SJSA1 (cell line): ENCODE measurements at regions not wholly inside any gene's neighbourhood (a gene's known extent, or its start where the extent isn't known, plus 50 kb on each side); places are given as distances from the start of the nearest gene placed in this dataset.
"Not testable (repeated sequence)": the region's sequence is repeated elsewhere in the genome, so short reads cannot be mapped to it uniquely, and the experiment has no call there.

Experiments
- DNase-seq, 2 experiments: peaks; one replicate each; pipeline ENCODE4 v3.0.0-alpha.2; 2015 to 2020; ENCODE audit warnings: low spot score in 2 of 2, low read depth in 1 of 2
- H3K27ac ChIP-seq: fragments of 250-450 bp; sonication (Bioruptor Pico); 2 replicates; pipeline ENCODE4 v1.5.1; 2020; ENCODE audit warnings: mild to moderate bottlenecking, moderate library complexity
- H3K27me3 ChIP-seq: fragments of 250-450 bp; sonication (Bioruptor Pico); replicated peaks from 2 replicates; pipeline ENCODE4 v1.5.1; 2020; ENCODE audit warnings: mild to moderate bottlenecking, moderate library complexity
- H3K36me3 ChIP-seq: fragments of 250-450 bp; sonication (Bioruptor Pico); 2 replicates; pipeline ENCODE4 v1.5.1; 2020; ENCODE audit warnings: mild to moderate bottlenecking
- H3K4me1 ChIP-seq: fragments of 250-450 bp; sonication (Bioruptor Pico); replicated peaks from 2 replicates; pipeline ENCODE4 v1.6.1; 2021; ENCODE audit warnings: mild to moderate bottlenecking
- H3K4me3 ChIP-seq: fragments of 250-450 bp; sonication (Bioruptor Pico); 2 replicates; pipeline ENCODE4 v1.5.1; 2020; ENCODE audit warnings: mild to moderate bottlenecking
- H3K9me3 ChIP-seq: fragments of 250-450 bp; sonication (Bioruptor Pico); replicated peaks from 2 replicates; pipeline ENCODE4 v1.5.1; 2020; ENCODE audit warnings: mild to moderate bottlenecking

GRCh38 chr14:71343724-71344123 lies 436.5 kb downstream of the PCNX1 start:
- no peaks in the 10 kb centered on the region for H3K9me3 ChIP-seq
- no peaks in the 10 kb centered on the region for H3K27me3 ChIP-seq
- H3K27ac ChIP-seq = no peak overlapping the region
- H3K4me3 ChIP-seq = no peak overlapping the region
- no peaks in the 10 kb centered on the region for H3K36me3 ChIP-seq
- H3K4me1 ChIP-seq = no peaks in the 10 kb centered on the region
- DNase-seq = no peak

- Histone ChIP-seq H3K9me3 (no peaks in the 10 kb centered on the region), H3K4me3 (no peak overlapping the region), H3K36me3 (no peaks in the 10 kb centered on the region), H3K4me1 (no peaks in the 10 kb centered on the region), H3K27me3 (no peaks in the 10 kb centered on the region), H3K27ac (no peak overlapping the region)
- DNase-seq = no peak
These were observed 437.2 kb downstream of the PCNX1 start for GRCh38 chr14:71344506-71344905.

GRCh38 chr14:71346685-71347084 lies 439.4 kb downstream of the PCNX1 start:
- Histone ChIP-seq H3K4me3 (no peak overlapping the region), H3K9me3 (no peaks in the 10 kb centered on the region), H3K27ac (no peak overlapping the region), H3K36me3 (no peaks in the 10 kb centered on the region), H3K27me3 (no peaks in the 10 kb centered on the region), H3K4me1 (no peaks in the 10 kb centered on the region)
- DNase-seq = no peak

GRCh38 chr14:71348394-71348793 lies 441.1 kb downstream of the PCNX1 start:
- Histone ChIP-seq H3K9me3 (no peaks in the 10 kb centered on the region), H3K4me3 (no peak overlapping the region), H3K27me3 (no peaks in the 10 kb centered on the region), H3K4me1 (no peaks in the 10 kb centered on the region), H3K36me3 (no peaks in the 10 kb centered on the region), H3K27ac (no peak overlapping the region)
- no peak for DNase-seq

GRCh38 chr14:71348817-71349216 lies 441.6 kb downstream of the PCNX1 start:
- H3K4me1 ChIP-seq = no peaks in the 10 kb centered on the region
- H3K9me3 ChIP-seq = no peaks in the 10 kb centered on the region
- no peak overlapping the region for H3K27ac ChIP-seq
- DNase-seq = no peak
- no peaks in the 10 kb centered on the region for H3K27me3 ChIP-seq
- H3K4me3 ChIP-seq = no peak overlapping the region
- no peaks in the 10 kb centered on the region for H3K36me3 ChIP-seq

- no peak for DNase-seq
- no peaks in the 10 kb centered on the region for H3K36me3 ChIP-seq
- H3K27me3 ChIP-seq = no peaks in the 10 kb centered on the region
- H3K4me3 ChIP-seq = no peak overlapping the region
- H3K27ac ChIP-seq = no peak overlapping the region
- peaks cover 18% of the 10 kb centered on the region for H3K4me1 ChIP-seq
- no peaks in the 10 kb centered on the region for H3K9me3 ChIP-seq
These were observed 446.9 kb downstream of the PCNX1 start for GRCh38 chr14:71354142-71354541.

GRCh38 chr14:71354801-71355200 lies 447.5 kb downstream of the PCNX1 start:
- H3K27ac ChIP-seq = no peak overlapping the region
- no peaks in the 10 kb centered on the region for H3K9me3 ChIP-seq

GRCh38 chr14:71355324-71356201 lies 448.3 kb downstream of the PCNX1 start:
- Histone ChIP-seq H3K27ac (no peak overlapping the region), H3K36me3 (no peaks in the 10 kb centered on the region), H3K9me3 (no peaks in the 10 kb centered on the region), H3K27me3 (no peaks in the 10 kb centered on the region), H3K4me1 (peaks cover 18% of the 10 kb centered on the region), H3K4me3 (no peak overlapping the region)
- DNase-seq = no peak

More at GRCh38 chr14:71354801-71355200, 447.5 kb downstream of the PCNX1 start:
- no peak for DNase-seq
- no peaks in the 10 kb centered on the region for H3K36me3 ChIP-seq
- H3K27me3 ChIP-seq = no peaks in the 10 kb centered on the region
- H3K4me1 ChIP-seq = peaks cover 18% of the 10 kb centered on the region
- no peak overlapping the region for H3K4me3 ChIP-seq

GRCh38 chr14:71358209-71358931 lies 451.1 kb downstream of the PCNX1 start:
- no peak for DNase-seq
- Histone ChIP-seq H3K4me1 (peaks cover 24% of the 10 kb centered on the region), H3K27me3 (no peaks in the 10 kb centered on the region), H3K9me3 (no peaks in the 10 kb centered on the region), H3K4me3 (no peak overlapping the region), H3K36me3 (no peaks in the 10 kb centered on the region), H3K27ac (no peak overlapping the region)

- H3K9me3 ChIP-seq, H3K36me3 ChIP-seq, DNase-seq, H3K27ac ChIP-seq, H3K27me3 ChIP-seq, H3K4me3 ChIP-seq: not testable (repeated sequence)
- peaks cover 31% of the 10 kb centered on the region for H3K4me1 ChIP-seq
These were observed 451.7 kb downstream of the PCNX1 start for GRCh38 chr14:71358932-71359421.

- H3K27ac ChIP-seq = no peak overlapping the region
- H3K27me3 ChIP-seq = no peaks in the 10 kb centered on the region
- no peak for DNase-seq
- H3K4me1 ChIP-seq = peaks cover 35% of the 10 kb centered on the region
- no peaks in the 10 kb centered on the region for H3K9me3 ChIP-seq
- no peaks in the 10 kb centered on the region for H3K36me3 ChIP-seq
- H3K4me3 ChIP-seq = no peak overlapping the region
These were observed 452.6 kb downstream of the PCNX1 start for GRCh38 chr14:71359823-71360222.

- Histone ChIP-seq H3K4me3 (no peak overlapping the region), H3K4me1 (peaks cover 35% of the 10 kb centered on the region), H3K27me3 (no peaks in the 10 kb centered on the region), H3K27ac (no peak overlapping the region), H3K36me3 (no peaks in the 10 kb centered on the region), H3K9me3 (no peaks in the 10 kb centered on the region)
- DNase-seq = no peak
These were observed 454.1 kb downstream of the PCNX1 start for GRCh38 chr14:71361336-71361735.

- DNase-seq = no peak
- Histone ChIP-seq H3K9me3 (no peaks in the 10 kb centered on the region), H3K4me1 (peaks cover 35% of the 10 kb centered on the region), H3K27ac (no peak overlapping the region), H3K36me3 (no peaks in the 10 kb centered on the region), H3K27me3 (no peaks in the 10 kb centered on the region), H3K4me3 (no peak overlapping the region)
These were observed 454.6 kb downstream of the PCNX1 start for GRCh38 chr14:71361874-71362273.

GRCh38 chr14:71362282-71362681 lies 455.0 kb downstream of the PCNX1 start:
- Histone ChIP-seq H3K27ac (no peak overlapping the region), H3K4me1 (peaks cover 35% of the 10 kb centered on the region), H3K9me3 (no peaks in the 10 kb centered on the region)

More at GRCh38 chr14:71362282-71362681, 455.0 kb downstream of the PCNX1 start:
- no peak overlapping the region for H3K4me3 ChIP-seq
- no peaks in the 10 kb centered on the region for H3K36me3 ChIP-seq
- no peak for DNase-seq
- no peaks in the 10 kb centered on the region for H3K27me3 ChIP-seq
